ENCODE measurements at regions not wholly inside any gene's neighbourhood (a gene's known extent, or its start where the extent isn't known, plus 50 kb on each side); places are given as distances from the start of the nearest gene placed in this dataset.

- TF ChIP-seq POLR2A (IDR thresholded peaks at IDR 0.05; ENCODE audit: low read length) (no peak), GATA1 (IDR thresholded peaks at IDR 0.05; ENCODE audit: low read depth, low read length) (no peak)
These were observed 1260.6 kb downstream of the NCAM2 start for GRCh38 chr21:22258821-22259220.
